GM19043 (cell line): ENCODE measurements at regions not wholly inside any gene's neighbourhood (a gene's known extent, or its start where the extent isn't known, plus 50 kb on each side); places are given as distances from the start of the nearest gene placed in this dataset.
"Not testable (repeated sequence)": the region's sequence is repeated elsewhere in the genome, so short reads cannot be mapped to it uniquely, and the experiment has no call there.

ENCODE experiments used
- ATAC-seq: cut with Tn5 transposase; IDR thresholded peaks from one replicate; pipeline ENCODE4 v1.9.1; 2021; ENCODE audit warnings: low read depth; ENCODE audit not compliant: unreplicated experiment

DNA sequence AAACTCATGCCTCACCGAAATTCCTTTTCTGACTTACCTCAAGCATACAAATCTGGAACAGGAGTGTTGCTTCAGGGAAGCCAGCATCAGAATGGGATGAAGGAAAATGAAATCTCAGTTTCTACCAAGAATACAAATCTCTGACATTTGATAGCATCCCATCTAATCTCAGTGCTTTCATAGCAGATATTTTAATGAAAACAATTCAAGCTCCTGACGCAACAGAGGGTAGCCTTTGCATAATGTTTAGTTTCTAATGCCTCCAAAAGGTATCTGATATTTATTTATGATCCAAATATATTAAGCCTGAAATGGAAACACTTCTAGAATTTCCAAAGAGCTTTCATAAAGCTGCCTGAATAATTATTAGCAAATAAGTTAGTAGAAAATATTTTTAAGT is 251.4 kb downstream of the DEPDC1B start:
- ATAC-seq, result no peak

DNA sequence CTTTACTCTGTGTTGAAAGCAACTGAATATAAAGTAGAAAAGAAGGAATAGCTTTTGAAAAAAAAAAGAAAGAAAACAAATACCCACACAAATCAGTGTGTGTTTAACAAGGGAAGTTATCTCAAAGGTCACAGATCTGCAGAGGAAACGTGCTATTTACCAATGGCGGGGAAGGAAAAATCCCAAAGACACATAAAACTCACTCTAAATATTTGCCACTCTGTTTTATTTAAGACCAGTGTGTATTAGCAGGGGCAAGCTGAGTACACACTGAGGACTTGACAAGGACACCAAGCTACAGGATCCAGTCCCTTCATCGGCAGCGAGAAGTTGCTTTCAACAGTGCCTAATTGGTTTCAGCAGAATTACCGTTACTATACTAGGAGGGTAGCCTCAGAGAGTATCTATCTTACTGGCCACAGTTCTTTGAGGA is 252.5 kb downstream of the DEPDC1B start:
- ATAC-seq, result no peak

DNA sequence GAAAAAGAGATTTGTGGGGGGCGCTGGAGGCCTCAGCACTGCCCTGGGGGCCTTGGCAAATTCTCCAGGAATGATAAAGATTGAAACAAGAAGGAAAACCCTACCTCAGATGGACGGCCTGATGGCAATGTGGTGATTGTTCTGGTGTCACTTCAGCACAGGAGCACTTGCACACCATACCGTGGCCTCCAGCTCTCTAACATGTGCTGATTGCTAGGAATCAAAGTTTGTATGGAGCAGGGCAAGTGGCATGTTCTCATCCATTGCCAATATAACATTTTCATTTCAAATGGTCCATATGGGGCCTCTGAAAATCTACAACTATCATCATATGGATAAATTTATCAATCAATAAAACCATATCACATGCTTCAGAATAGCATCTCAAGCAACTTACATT is 253.0 kb downstream of the DEPDC1B start:
- ATAC-seq, result no peak

DNA sequence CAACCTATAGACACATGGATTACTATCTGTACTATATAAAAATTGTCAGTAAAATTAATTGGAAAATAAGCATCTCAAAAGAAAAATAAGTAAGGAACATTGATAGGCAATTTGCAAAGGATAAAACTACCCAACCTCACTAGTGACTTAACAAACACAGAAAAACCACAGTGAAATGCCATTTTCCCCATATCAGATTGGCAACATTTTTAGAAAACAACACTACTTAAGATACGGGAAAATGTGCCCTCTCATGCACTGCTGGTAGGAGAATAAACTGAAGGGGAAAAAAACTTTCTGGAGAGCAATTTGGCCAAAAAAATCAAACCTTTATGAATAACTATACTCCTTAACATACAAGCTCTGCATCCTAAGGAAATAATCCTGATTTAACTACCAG is 254.0 kb downstream of the DEPDC1B start:
- ATAC-seq, result no peak

DNA sequence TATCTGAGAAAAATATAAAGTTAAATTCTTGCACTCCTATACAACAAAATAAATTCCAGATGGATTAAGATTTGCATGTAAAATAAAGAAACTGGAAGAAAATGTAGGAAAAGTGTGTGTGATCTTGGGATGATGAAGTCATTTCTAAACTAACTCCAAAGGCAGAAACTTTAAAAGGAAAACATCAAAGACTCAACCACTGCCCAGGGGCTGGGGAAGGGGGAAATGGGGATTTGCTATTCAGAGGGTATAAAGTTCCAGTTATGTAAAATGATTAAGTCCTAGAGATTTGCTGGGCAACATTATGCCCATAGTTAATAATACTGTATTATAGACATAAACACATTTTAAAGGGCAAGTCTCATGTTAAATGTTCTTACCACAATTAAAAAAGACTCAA is 254.5 kb downstream of the DEPDC1B start:
- no peak for ATAC-seq

DNA sequence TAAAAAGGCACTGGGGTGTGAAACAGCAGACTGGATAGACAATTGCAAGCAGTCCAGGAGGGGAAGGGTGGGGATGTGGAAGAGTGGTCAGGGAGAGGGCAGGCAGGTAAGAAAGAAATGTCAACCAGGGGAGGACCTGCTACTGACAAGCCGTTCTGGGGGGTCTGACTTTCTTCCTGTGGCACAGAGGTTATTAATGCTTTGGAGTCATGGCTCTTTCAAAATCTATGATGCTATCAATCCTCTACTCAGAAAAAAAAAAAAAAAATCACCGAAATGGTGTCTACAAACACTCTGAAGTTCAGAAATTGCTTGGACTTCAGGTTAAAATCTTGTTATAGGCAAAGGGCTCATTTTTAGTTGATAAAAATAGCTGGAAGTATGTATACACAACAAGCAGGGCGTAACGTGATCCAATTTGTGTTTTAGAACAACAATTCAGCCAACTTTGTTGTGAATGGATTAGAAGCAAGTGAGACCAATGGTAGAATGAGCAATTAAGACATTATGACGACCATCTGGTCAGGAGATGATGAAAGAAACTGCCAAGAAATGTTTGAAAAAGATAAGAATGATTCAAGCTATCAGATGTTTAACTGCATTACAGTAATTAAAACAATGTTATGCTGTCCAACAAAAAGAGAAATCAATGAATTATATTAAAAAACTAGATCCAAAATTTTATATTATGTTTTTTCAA is 255.2 kb downstream of the DEPDC1B start:
- ATAC-seq, result no peak

DNA sequence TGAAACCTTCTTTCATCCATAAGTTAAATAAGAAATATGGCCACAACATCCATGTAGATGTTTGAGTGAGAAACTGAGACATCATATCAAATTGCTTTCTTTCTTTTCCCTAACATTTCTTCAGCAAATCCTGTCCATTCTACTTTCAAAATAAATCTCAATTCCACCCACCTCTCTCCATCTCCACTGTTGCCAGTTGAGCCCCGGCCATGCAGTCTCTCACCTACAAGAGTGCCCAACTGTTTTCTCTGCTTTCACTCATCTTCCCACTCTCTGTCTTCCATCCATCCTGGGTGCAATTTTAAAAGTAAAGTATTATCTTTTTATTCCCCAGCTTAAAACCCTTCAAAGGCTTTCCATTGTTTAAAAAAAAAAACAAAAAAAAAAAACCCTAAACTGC is 260.4 kb downstream of the DEPDC1B start:
- ATAC-seq, result no peak

DNA sequence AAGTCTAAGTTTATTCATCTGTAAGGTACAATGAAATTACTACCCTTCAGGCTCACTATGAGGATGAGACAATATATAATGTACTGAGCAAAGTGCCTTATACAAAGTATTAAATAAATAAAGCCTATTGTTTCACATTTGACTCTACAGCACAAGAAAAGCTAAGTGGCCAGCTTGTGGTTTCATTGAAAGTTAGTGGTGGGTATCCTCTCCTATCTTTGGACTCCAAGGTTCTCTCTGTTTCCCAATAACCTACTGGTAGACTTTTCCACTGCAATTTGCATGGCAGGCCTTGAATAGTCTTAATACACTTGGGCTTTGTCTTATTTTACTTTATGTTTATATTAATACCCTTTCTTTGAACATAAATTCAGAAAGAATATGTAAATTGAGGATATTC is 262.7 kb downstream of the DEPDC1B start:
- no peak for ATAC-seq

DNA sequence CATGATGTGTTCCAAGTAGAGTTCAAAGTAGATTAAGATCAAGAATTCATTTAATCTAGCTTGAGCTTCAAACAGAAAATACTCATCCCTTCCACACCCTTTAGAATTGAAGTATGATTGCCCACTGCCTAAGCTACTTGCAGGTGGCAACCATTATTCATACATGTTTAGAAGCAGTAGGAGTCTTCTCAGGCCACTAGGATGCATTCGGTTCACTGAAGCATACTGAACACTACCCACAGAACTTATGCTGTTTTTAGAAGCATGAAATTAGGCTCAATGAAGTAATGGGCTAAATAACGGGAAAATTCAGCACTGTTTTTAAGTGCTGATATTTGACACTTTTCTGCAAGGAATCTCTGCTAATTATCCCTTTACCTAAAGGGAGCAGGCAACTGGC is 263.4 kb downstream of the DEPDC1B start:
- peak; percentile 63 for ATAC-seq

DNA sequence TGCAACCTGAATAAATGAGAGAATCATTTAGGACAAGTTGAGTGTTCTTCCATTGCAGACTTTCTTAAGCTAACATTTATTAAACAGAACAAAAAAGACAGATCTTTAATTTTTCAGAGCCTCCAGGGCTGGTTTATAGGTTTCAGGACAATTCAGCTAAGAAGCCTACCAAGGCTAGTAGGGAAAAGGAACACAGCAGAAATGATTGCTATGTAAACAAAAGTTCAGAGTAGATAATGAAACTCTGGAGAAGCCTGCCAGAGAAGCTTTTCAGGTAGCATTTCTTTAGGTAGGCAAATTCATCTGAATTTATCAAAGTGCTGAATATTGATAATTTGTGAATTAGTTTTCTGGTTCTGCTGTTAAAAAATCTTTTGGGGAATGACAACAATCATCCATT is 264.2 kb downstream of the DEPDC1B start:
- no peak for ATAC-seq

DNA sequence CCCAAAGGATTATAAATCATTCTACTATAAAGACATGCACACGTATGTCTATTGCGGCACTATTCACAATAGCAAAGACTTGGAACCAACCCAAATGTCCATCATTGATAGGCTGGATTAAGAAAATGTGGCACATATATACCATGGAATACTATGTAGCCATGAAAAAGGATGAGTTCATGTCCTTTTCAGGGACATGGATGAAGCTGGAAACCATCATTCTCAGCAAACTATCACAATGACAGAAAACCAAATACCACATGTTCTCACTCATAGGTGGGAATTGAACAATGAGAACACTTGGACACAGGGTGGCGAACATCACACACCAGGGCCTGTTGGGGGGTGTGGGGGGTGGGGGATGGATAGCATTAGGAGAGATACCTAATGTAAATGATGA is 273.8 kb downstream of the DEPDC1B start:
- ATAC-seq, result not testable (repeated sequence)

DNA sequence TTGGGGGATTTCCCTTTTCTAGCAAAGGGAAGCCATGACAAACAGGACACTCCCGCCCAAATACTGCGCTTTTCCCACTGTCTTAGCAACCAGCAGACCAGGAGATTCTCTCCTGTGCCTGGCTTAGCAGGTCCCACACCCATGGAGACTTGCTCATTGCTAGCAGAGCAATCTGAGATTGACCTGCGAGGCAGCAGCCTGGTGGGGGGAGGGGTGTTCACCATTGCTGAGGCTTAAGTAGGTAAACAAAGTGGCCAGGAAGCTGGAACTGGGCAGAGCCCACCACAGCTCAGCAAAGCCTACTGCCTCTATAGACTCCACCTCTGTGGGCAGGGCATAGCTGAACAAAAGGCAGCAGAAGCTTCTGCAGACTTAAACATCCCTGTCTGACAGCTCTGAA is 279.2 kb downstream of the DEPDC1B start:
- ATAC-seq, result not testable (repeated sequence)

DNA sequence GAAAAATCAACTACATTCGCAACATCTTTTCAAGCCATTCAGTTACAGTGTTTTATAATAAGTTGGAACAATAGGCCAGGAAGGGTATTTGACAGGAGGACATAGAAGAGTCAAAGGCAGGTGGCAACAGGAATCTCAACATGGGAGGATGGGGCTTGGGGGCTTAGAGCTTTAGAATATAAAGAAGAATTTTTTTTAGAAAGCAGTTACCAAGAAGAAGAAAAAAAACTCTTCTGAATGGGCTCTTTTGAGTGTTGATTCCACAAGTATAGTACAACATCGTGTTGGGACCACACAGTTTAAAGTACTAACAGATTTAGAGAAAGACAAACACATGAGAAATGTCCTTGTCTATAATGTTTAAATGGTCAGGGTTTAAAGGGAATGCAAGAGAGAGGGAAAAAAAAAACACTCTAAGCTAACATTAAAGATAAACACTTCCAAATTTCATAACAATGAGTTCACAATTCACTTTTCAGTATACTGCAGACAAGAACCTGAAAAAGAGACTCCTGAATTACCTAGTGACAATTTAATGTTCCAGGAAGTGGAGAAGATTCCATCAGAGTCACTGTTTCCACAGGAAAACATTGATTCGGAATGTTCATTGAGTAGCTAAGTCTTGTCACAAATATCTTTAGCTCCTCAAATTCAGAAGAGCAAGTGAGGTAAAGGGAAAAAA is 282.3 kb downstream of the DEPDC1B start:
- ATAC-seq, result no peak

DNA sequence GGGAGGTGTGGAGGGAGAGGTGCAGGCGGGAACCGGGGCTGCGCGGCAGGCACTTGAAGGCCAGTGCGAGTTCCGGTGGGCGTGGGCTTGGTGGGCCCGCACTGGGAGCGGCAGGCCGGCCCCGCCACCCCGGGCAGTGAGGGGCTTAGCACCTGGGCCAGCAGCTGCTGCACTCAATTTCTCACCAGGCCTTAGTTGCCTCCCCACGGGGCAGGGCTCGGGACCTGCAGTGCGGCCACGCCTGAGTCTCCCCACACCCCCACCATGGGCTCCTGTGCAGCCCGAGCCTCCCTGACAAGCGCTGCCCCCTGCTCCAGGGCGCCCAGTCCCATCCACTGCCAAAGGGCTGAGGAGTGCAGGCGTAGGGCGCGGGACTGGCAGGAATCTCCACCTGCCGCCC is 284.5 kb downstream of the DEPDC1B start:
- no peak for ATAC-seq

DNA sequence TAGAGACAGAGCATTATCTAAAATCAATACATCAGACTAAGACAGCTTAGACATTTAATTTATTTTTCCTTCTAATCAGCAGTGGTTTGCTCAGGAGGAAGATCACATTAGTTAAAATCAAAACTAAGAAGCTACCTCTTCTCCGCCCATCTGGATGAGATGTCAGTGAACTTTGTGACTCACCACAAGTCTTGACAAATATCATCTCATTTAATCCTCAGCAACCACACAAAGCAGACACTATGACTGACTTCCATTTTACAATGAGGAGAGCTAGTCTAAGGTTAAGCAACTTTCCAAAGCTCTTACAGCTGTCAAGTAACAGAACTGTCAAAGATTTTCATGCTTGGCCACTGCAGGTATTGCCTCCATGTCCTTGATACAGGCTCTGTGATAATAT is 289.5 kb downstream of the DEPDC1B start:
- no peak for ATAC-seq

DNA sequence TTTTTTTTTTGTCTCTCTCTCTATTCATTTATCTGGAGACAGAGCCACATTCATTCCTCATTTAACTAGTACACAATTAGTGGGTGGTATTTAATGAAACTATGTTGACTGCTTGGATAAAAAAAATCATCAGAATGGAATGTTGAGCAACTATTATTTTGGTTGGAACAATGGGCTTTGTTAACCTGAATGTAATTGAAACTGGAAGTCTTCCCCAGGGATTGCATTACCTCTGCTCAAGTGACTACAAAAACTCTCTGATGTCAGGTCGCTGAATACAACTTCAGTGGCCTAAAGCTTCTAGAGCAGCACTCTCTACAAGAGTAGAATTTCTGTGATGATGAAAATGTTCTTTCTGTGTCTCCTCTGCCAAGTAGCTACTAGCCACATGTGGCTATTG is 295.8 kb downstream of the DEPDC1B start:
- no peak for ATAC-seq

DNA sequence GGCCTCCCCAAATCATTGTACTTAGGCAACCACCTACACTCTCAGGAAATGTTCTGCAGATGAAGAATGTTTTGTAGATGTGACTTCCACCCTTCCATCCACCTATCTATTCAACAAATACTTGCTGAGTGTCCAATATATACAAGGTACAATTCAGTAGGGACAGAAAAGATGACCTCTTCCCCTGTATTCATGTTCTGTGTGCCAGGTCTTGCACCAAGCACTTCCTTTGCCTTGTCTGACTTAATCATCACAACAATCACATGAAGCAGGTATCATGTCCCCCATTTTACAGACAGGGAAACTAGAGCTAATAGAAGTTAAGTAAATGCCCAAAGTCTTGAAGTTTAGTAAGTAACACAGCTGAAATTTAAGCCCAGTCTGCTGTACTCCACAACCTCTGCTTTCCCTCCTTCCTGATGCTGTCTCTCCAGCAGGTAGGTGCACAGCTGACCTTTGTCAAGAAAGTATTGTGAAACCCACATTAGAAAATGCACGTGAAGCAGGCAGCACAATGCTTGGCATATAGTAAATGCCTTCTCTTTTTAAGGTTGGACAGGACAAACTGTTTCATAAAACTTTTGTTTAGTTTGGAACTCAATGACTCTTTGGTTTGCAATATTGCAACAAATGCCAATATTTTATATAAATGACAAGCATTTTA is 296.5 kb downstream of the DEPDC1B start:
- ATAC-seq, result no peak

DNA sequence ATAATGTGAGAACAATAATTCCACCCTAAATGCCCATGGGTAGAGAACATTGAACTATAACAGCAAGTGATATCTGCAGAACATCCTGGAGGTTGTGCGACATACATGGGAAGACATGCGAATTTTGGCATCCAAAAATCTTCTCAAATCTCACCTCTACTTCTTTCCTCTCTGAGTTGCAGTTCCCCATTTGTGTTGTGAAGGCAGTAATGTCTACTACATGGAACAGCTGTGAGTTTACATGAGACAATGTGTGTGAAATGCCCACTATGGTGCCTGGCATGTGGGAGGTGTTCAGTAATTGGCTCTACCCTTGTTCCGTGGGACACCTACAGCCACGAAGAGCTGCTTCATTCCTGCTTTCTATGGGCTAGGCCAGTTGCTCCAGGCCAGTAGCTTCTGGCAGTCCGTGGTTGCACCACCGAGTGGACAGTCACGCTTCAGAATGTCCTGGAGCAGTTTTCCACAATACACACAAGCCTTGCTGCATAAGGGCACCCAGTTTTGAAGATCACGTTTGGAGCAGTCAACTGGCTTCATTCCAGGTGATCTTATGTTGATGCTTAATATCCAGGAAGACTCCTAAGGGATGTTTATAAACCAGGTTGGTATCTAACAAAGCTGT is 297.7 kb downstream of the DEPDC1B start:
- no peak for ATAC-seq

DNA sequence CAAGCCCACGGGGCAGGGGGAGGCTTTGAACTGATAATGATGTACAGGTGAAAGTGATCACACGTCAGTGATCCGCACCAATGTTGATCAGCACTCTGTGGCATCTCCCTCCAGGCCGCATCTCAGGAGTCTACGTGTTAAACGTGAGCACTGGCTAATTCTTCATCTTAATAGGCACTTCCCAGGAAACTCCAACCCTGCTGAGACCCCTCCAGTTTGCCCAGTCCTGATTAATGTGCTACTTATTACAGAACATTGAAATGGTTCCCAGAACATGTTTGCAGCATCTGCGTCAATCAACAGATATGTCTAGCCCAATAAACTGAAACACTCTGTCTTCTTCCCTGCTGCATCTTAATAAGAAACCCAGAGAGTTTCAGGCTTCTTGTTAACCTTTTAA is 298.4 kb downstream of the DEPDC1B start:
- ATAC-seq, result no peak

DNA sequence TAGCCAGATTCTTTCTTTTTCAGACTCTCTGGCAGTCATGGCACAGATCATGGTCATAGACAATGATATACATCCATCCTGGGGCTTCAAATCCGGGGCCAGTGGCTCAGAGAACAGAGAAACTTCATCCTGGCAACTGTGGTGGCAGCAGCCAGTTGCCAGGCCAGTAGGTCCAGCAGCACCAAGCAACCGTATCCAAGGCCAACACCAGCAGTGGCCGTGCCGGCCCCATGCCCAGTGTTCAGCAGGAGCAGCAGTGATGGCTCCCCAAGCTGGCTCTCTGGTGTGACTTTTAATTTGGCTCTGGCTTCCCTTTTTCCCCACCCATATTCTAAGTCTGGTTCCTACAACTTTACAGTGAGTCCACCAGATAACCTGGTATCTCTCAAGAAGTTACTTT is 300.5 kb downstream of the DEPDC1B start:
- no peak for ATAC-seq

DNA sequence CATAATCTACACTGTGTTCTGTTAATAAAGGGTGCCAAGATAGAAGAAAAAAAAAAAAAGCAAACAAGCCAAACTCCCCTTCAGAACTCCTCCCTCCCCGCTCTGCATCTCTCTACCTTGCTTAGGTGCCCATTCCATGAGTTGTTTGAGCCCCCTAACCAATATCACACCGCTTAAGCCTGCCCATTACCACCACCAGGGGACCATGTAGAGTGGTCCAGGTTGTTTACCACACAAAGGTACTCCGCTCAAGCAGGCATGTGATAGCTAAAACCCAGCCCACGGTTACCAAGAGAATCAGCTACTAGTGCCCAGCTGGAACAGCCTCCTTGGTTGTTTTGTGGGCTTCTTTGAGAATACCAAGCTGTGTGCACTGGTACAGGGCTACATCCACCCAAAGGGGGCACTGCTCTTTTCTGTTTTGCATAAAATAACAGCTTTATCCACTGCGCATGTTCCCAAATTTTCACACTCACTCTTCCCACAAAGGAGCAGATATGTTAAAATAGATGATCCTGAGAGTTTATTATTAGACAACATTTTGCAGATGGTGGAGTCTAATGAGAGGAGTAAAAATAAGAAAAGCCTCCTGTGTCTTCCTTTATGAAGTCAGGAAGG is 304.1 kb downstream of the DEPDC1B start:
- no peak for ATAC-seq
